ENCODE measurements at regions not wholly inside any gene's neighbourhood (a gene's known extent, or its start where the extent isn't known, plus 50 kb on each side); places are given as distances from the start of the nearest gene placed in this dataset.

DNA sequence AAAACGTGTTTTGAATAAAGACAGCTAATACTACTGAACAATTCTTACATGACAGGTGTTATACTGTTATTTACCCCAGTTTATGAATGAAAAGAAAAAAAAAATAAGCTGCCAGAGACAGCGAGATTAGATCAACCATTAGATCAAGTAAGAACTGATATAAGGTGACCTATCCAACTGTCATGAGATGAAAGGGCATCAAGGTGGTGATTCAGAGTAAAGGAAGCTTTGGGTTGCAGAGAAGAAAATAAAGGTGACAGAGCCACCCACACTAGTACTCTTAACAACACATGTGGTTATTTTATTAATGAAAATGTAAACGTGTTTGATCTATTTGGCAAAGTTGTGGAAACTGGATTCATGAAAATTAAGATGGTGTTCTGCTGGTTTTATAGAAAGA, 435.2 kb downstream of the GABRG2 start:
- Histone ChIP-seq H3K9me3 (ENCODE audit: insufficient read depth, low read length) (0 out of 2 replicates have a peak, but pooled peaks cover 4% of the 10 kb centered on the region), H2AFZ (ENCODE audit: low read depth, low read length, severe bottlenecking) (no peak overlapping the region), H3K4me2 (ENCODE audit: low read depth, low read length, poor library complexity, severe bottlenecking) (no peak overlapping the region), H3K36me3 (ENCODE audit: low read length) (no peaks in the 10 kb centered on the region), H3K9me2 (replicated peaks; ENCODE audit: insufficient read depth, low read length) (no peaks in the 10 kb centered on the region), H3K27me3 (ENCODE audit: low read length) (no peaks in the 10 kb centered on the region), H3F3A (ENCODE audit: insufficient read depth) (no peaks in the 10 kb centered on the region), H4K20me1 (ENCODE audit: low read depth, low read length) (no peaks in the 10 kb centered on the region), H3K27ac (ENCODE audit: low read depth, low read length) (no peak overlapping the region), H3K9ac (ENCODE audit: low read length) (no peak overlapping the region), H3K4me3 (ENCODE audit: insufficient read depth, low read length, poor library complexity, severe bottlenecking) (no peak overlapping the region), H3K79me2 (ENCODE audit: insufficient read depth, low read length) (no peaks in the 10 kb centered on the region)
- no peak for TF ChIP-seq EZH2phosphoT487 (conservative IDR thresholded peaks at IDR 0.05; ENCODE audit: low read length)
- TF ChIP-seq, protein P1, sequence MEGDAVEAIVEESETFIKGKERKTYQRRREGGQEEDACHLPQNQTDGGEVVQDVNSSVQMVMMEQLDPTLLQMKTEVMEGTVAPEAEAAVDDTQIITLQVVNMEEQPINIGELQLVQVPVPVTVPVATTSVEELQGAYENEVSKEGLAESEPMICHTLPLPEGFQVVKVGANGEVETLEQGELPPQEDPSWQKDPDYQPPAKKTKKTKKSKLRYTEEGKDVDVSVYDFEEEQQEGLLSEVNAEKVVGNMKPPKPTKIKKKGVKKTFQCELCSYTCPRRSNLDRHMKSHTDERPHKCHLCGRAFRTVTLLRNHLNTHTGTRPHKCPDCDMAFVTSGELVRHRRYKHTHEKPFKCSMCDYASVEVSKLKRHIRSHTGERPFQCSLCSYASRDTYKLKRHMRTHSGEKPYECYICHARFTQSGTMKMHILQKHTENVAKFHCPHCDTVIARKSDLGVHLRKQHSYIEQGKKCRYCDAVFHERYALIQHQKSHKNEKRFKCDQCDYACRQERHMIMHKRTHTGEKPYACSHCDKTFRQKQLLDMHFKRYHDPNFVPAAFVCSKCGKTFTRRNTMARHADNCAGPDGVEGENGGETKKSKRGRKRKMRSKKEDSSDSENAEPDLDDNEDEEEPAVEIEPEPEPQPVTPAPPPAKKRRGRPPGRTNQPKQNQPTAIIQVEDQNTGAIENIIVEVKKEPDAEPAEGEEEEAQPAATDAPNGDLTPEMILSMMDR (IDR thresholded peaks at IDR 0.05; ENCODE audit: insufficient read depth, low read length, poor library complexity, severe bottlenecking): no peak

DNA sequence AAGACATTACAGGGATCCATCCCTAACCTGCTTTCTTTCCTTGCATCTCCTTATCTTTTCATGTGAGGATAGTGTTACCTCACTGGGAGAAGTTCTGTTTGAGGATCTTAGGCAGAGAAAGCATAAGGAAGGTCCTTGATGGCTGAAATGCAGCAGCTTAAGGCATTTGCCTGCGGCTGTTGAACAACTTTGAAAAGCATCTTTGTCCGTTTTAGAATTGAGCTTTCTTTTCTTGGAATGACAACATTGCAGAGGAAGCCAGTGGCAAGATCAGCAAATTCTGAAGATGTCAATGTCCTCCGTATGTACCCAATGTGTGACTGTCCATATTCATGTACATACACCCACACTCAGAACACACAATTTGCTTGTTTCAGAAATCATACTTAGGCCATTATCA, 436.2 kb downstream of the GABRG2 start:
- H3K36me3 ChIP-seq (ENCODE audit: low read length): no peaks in the 10 kb centered on the region
- no peak overlapping the region for H3K4me2 ChIP-seq (ENCODE audit: low read depth, low read length, poor library complexity, severe bottlenecking)
- no peak overlapping the region for H3K4me3 ChIP-seq (ENCODE audit: insufficient read depth, low read length, poor library complexity, severe bottlenecking)
- no peaks in the 10 kb centered on the region for H4K20me1 ChIP-seq (ENCODE audit: low read depth, low read length)
- no peak overlapping the region for H3K27ac ChIP-seq (ENCODE audit: low read depth, low read length)
- H3K79me2 ChIP-seq (ENCODE audit: insufficient read depth, low read length): no peaks in the 10 kb centered on the region
- H2AFZ ChIP-seq (ENCODE audit: low read depth, low read length, severe bottlenecking): no peak overlapping the region
- TF ChIP-seq EZH2phosphoT487 (conservative IDR thresholded peaks at IDR 0.05; ENCODE audit: low read length): no peak
- TF ChIP-seq, protein P1 (IDR thresholded peaks at IDR 0.05; ENCODE audit: insufficient read depth, low read length, poor library complexity, severe bottlenecking): no peak
- no peak overlapping the region for H3K9ac ChIP-seq (ENCODE audit: low read length)
- no peaks in the 10 kb centered on the region for H3K27me3 ChIP-seq (ENCODE audit: low read length)
- no peaks in the 10 kb centered on the region for H3K9me2 ChIP-seq (replicated peaks; ENCODE audit: insufficient read depth, low read length)
- 0 out of 2 replicates have a peak, but pooled peaks cover 4% of the 10 kb centered on the region for H3K9me3 ChIP-seq (ENCODE audit: insufficient read depth, low read length)
- H3F3A ChIP-seq (ENCODE audit: insufficient read depth): no peaks in the 10 kb centered on the region

DNA sequence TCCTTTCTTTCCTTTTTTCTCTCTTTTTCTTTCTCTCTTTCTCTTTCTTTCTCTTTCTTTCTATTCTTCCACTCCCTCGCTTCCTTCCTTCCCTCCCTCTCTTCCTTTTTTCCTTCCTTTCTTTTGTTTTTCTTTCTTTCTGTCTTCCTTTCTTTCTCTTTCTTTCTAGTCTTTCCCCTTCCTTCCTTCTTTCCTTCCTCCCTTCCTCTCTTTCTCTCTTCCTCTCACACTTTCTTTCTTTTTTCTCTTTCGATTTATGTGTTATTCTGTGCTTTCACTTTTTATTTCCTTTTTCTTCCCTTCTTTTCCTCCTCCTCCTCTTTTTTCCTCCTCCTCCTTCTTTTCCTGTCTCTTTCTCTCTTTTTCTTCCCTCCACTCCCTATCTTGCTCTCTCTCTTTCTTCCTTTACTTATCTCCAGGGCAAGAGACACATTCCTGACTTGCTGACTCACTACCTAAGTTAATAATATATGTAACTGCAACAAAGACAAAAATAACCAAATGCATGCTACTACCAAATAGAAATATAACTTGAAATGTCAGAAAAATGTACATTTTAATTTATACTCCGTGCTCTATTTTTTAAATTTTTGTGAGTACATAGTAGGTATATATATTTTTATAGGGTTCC, 445.5 kb downstream of the GABRG2 start:
- H3K9ac ChIP-seq (ENCODE audit: low read length): no peak overlapping the region
- TF ChIP-seq, protein P1 (IDR thresholded peaks at IDR 0.05; ENCODE audit: insufficient read depth, low read length, poor library complexity, severe bottlenecking): no peak
- TF ChIP-seq EZH2phosphoT487 (conservative IDR thresholded peaks at IDR 0.05; ENCODE audit: low read length): no peak
- H3F3A ChIP-seq (ENCODE audit: insufficient read depth): no peaks in the 10 kb centered on the region
- no peaks in the 10 kb centered on the region for H3K9me3 ChIP-seq (ENCODE audit: insufficient read depth, low read length)
- no peaks in the 10 kb centered on the region for H3K36me3 ChIP-seq (ENCODE audit: low read length)
- no peak overlapping the region for H3K4me2 ChIP-seq (ENCODE audit: low read depth, low read length, poor library complexity, severe bottlenecking)
- H3K79me2 ChIP-seq (ENCODE audit: insufficient read depth, low read length): no peaks in the 10 kb centered on the region
- no peak overlapping the region for H3K4me3 ChIP-seq (ENCODE audit: insufficient read depth, low read length, poor library complexity, severe bottlenecking)
- no peak overlapping the region for H2AFZ ChIP-seq (ENCODE audit: low read depth, low read length, severe bottlenecking)
- no peaks in the 10 kb centered on the region for H3K27me3 ChIP-seq (ENCODE audit: low read length)
- H3K27ac ChIP-seq (ENCODE audit: low read depth, low read length): no peak overlapping the region
- H3K9me2 ChIP-seq (replicated peaks; ENCODE audit: insufficient read depth, low read length): no peaks in the 10 kb centered on the region
- no peaks in the 10 kb centered on the region for H4K20me1 ChIP-seq (ENCODE audit: low read depth, low read length)

Measured in SU-DHL-6 (cell line).